ENCODE measurements at regions not wholly inside any gene's neighbourhood (a gene's known extent, or its start where the extent isn't known, plus 50 kb on each side); places are given as distances from the start of the nearest gene placed in this dataset.

DNA sequence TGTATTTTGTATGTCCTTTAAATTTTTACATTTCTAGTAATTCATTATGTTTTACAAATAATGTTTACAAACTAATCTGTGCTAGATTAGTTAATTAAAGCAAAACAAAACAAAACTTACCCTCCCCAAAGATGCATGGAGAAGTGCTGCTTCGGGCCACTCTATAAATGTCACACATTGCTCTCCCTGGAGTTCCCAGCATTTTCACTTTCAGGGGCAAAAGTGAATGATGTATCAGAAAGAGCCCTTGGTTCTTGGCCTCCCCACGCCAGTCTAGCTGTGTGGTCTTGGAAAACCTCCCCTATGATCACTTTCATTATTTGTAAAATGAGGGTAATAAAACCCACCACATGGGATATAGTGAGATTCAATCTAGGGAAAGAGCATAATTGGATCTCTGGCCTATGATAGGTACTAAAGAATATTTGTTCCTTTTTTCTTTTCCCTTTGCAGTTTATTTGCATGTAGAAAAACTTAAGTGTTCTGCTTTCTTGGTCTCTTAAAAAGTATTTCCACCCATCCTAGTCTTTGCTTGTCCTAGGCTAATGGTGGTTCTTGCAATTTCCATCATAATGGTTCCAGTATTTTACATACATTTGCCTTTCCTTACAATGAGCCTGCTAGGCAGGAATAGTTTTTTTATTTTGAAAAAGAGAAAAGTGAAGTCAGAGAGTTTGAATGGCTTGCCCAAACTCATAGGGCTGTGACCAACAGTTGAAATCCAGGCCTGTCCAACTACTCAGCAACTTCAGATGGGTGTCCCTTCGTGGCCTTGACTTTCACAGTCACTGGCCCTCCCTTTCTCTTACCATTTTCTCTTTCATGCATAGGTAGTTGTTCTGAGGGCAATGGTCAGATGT, 184.5 kb upstream of the KLF4 start:
- DNase-seq (ENCODE audit: low read depth in 4 of 4, low spot score in 2 of 4), result no peak

DNA sequence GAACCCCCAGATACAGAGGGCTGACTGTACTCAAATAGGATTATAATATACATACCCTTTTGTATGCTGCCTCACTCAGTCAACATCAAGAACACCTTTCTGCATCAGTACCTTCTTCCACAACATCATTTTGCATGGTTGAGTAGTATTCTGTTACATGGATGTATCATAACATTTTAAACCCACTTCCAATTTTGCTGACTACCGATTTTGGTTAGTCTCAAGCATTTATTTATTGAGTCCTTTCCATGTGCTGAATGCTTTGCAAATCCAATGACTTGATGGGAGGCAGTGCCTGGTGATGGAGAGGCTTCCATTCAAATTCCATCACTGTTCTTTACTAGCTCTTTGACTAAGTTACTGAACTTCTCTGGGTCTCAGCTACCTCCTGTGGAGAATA, 182.0 kb upstream of the KLF4 start:
- no peak for DNase-seq (ENCODE audit: low read depth in 4 of 4, low spot score in 2 of 4)

DNA sequence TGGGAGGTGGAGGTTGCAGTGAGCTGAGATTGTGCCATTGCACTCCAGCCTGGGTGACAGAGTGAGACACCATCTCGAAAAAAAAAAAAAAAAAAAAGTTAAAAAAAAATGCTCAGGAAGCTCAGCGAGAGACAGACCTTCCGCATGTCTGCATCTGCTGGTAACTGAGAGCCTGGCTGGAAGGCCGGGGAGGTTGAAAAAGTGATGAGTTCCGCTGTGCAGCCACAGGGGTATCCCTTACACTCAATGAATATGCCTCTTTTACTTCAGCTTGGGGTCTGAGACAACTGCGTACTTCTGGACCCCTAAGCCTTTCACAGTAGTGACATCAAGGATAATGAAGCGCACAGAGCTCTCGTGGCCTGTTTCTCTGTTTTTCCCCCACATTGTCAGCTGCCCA, 179.9 kb upstream of the KLF4 start:
- no peak for DNase-seq (ENCODE audit: low read depth in 4 of 4, low spot score in 2 of 4)

DNA sequence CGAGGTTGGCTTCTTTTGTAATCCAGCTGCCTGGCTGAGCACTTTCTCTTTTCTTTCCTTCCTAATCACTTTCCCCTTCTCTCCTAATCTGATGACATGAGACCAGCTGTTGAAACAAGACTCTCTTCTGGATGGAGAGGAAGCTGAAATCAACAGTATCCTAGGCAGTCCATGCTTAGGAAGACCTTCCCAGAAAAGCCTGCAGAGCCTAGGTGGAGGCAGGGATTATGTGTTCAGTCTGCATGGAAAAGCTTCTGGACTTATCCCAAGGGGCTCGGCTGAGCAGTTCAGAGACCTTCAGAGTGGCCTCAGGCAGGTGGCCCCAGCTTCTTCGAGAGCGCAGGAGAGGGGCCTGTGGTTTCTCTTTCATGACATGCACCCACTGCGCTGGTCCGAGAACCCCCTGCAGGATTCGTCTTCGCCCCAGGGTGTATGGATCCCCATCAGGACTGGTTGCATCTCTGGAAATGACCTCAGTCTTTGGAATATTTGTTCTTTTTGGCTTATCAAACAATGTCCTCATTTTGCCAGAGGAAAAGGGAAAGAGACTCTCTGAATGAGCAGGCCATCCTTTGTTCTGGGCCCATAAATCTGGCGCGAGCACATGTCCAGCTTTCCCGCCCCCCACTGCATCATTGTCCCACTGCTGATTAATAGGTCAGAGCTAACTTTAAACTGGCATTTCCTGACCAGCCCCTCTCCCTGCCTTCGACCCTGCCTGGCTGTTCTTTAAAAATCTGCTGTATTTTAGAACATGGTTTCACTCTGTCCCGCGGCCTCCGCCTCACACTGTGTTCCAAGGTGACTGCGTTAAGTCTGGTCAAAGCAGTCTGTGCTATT, 177.9 kb upstream of the KLF4 start:
- DNase-seq (ENCODE audit: low read depth in 4 of 4, low spot score in 2 of 4), result no peak

DNA sequence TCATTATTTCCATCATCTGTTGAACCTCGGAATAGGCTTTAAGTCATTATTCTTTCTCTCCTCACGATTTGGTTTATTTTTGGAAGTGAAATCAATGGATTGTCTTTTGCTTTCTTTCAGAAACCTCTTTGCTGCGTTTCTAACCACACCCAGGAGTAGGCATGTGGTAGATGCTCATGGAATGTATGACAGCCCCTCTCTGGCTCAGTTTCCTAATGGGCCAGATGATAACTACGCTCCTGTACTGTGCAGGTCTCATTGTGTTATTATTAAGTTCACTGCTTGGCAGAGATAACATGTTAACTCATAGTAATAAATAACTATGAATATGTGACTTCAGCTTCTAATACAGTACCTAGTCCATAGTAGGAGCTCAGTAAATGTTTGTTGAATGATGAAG, 175.5 kb upstream of the KLF4 start:
- no peak for DNase-seq (ENCODE audit: low read depth in 4 of 4, low spot score in 2 of 4)

DNA sequence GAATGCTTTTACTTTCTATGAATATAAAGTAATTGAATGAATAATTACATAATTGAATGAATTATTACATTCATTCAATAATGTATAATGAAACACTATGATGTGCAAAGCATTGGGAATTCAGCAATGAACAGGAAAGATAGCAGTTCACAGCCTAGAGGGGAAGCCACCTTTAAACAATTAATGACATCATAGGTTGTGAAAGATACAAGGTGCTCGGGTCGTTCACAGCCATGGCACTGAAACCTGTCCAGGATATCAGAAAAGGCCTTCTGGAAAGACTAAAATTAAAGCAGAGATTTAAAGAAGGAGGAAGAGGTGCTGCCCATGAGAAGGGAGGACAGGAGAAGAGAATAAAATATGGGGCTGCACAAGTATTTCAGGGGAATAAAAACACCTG, 171.4 kb upstream of the KLF4 start:
- DNase-seq (ENCODE audit: low read depth in 4 of 4, low spot score in 2 of 4), result no peak

DNA sequence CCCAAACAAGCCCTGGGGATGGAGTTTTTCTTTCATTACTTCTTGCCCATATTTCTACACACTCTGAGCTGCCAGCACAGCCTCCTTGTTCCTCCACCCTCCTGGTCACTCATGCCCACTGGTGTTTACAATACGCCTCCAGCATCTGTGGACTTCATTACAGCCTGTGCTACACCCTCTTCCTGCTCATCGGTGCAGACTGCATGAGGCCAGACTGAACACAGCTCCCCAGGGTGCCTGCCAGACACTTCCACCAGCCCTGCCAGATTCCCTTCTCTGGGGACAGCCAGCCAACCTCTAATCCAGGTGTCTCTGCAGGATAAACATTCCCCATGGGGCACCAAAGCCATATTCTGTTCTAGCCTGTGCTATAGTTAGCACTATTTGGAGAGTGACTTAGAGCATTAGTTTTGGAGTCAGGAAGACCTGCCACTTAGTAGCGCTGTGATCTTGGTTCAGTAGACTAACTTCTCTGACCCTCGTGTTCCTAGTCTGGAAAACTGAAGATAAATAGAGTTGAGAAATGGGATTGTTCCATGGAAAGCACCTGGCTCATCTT, 163.8 kb upstream of the KLF4 start:
- DNase-seq (ENCODE audit: low read depth in 4 of 4, low spot score in 2 of 4), result no peak

DNA sequence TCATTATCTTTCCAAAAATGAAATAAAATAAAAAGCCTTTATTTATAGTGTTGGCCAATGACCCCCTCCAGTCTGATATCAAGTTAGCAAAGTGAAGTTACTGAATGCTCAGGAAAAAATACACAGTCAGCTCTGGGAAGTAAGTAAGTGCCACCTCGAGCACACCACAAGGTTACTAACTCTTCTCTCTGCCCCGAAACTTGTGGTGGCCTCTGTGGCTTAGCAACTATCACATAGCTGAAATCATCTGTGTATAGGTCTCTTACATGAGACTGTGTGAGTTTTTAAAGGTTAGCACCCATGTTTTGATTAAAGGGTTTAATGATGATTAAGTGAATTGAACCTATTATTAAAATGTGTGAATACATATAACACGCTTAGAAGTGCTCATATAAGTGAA, 161.4 kb upstream of the KLF4 start:
- no peak for DNase-seq (ENCODE audit: low read depth in 4 of 4, low spot score in 2 of 4)

DNA sequence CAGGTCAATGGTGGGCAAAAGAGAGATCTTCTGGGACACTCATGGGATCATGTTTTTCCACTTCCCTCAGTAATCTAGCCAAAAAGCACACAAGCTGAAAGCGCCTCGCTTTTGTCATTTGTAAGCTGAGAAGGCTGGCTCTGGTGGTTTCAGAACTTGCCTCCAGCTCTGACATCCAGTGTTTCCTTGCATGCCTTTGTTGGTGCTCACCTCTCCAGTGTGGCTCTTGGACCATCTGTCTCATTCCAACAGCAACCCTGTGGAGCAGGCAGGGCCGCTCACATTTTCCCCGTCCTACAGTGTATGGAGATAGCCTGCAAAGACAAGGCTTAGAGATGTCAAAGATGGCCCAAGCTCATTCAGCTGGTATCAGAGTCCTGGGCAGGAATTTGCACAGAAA, 160.8 kb upstream of the KLF4 start:
- no peak for DNase-seq (ENCODE audit: low read depth in 4 of 4, low spot score in 2 of 4)

DNA sequence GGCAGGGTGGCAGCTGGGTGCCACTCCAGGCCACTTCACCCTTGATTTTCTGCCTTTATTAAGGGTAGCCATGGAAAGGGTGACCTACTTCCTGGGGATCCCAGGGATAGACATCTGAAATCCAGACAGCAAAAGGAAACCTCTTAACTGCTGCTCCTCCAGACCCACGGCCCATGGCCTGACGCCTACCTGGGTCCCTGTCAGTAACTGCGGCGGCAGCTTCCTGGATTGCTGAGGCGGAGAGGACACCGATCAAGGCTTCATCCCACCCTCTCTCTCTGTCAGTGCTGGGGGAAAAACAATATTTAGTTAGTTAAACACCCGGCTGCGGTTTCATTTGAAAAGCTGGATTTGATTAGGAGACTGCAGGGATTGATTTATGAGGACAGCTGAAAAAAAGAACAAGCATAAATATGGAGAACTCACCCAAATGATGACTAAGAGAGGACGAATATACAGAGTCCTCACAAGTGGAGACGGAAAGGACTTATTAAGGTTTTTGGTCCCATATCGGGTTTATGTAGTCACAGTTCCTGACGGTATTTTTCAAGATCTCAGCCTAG, 158.7 kb upstream of the KLF4 start:
- DNase-seq (ENCODE audit: low read depth in 4 of 4, low spot score in 2 of 4), result no peak

DNA sequence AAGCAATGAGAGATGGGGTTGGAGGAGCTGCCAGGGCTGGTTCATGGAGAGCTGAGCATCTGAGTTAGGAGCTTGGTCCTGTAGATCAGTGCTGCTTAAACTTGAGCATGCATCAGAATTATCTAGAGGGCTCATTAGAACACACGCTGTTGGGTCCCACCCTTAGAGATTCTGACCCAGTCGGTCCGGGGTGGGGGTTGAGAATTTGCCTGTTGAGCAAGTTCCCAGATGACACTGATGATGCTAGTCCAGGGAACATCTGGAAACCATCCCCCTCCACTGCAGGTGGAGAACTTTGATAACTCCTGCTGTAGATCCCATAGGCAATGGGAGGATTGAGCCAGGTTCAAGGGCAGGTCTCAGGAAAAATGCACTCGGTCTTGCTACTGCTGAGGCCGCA, 158.0 kb upstream of the KLF4 start:
- no peak for DNase-seq (ENCODE audit: low read depth in 4 of 4, low spot score in 2 of 4)

DNA sequence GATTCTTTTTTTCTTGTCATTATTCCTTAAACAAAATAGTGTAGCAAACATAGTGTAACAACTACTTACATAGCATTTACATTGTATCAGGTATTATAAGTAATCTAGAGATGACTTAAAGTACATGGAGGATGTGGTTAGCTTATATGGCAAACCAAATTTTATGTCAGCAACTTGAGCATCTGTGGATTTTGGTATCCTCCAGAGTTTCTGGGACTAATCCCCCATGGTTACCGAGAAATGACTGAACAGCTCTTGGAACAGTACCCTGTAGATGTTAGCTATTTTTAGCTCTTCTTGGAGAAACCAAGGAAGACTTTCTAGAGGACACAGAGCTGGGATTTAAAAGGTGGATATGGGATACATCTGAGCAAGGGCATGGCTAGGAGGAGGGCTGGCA, 157.6 kb upstream of the KLF4 start:
- DNase-seq (ENCODE audit: low read depth in 4 of 4, low spot score in 2 of 4), result no peak

DNA sequence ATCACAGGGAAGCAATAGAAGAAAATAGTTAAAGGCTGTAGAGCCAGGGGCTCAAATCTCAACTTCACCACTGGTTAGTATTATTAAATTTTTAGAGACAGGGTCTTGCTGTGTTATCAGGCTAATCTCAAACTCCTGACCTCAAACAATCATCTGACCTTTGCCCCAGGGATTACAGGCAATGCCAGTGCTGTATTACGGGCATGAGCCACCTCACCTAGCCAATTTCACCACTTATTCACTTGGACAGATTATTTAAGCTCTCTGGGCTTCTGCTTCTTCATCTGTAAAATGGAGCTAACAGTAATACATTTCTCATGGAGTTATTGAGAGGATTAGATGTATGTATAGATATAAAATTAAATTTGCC, 155.9 kb upstream of the KLF4 start:
- DNase-seq (ENCODE audit: low read depth in 4 of 4, low spot score in 2 of 4), result no peak

DNA sequence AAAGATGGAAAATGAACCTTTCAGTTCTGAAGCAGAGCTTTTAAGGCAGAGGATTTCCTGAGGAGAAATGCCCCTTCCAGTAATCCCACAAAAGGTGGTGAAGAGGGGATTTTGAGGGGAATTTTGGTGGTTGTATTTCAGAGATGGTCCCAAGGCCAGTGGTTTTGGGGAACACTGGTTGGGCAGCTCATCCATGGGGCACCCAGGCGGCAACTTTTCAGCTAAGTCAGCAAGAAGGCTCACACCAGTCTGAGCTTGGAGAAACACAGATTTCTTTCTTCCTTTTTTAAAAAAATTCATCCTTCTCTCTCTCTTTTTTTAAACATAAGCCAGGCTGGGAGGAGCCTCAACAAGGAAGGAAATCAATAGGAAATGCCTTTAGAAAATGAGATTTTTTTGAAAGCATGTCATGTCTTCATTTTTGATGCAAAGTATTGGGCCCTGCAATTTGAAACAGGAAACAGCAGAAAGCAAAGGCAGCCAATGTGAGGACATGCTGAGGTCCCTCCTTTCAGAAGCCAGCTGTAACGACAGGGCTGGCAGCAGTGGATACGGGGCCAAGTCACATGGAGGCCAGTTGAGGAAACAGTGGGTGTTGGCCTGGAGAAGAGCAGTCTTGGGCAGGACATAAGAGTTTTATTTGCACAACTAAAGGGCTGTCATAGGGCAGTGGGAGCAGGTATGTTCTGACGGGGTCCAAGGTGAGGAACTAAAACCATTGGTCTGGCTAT, 155.3 kb upstream of the KLF4 start:
- no peak for DNase-seq (ENCODE audit: low read depth in 4 of 4, low spot score in 2 of 4)

DNA sequence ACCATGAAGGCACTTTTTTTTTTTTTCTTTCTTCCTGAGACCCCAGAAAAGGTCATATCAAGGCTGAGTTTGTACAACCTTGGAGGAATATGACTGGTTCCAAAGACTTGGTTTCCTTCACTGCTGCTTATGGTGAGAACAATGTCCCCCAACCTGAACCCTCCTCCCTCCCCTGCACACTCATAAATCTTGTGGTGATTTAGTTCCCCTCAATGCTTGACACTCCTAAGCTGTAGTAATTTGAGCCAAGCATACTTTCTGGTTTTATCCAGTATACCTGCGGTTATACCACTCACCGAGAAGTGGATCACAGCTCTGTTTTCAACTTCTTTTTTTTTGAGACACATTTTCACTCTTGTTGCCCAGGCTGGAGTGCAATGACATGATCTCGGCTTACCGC, 149.9 kb upstream of the KLF4 start:
- DNase-seq (ENCODE audit: low read depth in 4 of 4, low spot score in 2 of 4), result no peak

DNA sequence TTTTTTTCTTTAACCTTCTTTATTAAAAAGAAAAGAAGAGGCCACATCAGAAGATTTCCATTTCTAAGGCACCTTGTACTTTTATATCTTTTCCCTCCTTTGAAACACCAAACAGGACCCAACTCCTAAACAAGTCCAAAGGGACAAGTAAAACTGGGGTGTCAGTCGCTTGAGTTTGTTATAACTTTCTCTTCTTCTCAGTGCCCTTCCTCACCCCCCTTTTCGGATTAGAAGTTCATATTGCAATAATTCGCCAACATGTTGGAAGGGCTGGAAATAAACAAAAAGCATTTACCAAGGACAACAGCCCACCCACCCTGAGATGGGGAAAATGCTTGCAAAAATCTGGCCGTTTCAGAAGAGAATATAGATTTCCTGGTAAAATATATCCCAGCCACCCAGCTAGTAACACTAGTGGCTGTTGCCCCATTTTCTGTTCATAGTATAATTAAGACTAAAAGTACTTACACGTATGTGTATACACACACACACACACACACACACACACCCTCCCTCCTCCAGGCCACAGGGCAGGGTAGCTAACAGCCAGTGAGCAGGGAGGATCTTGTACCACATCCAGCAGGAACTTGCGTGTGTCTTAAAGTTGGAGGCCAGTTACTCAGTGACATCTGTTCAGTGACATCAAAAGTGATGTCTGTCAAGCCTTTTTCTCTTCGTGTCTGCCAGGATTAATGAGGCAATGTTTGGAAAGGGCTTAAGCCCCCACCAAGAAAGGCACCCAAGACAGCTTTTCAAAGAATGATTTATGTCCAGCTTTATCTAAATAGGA, 149.1 kb upstream of the KLF4 start:
- no peak for DNase-seq (ENCODE audit: low read depth in 4 of 4, low spot score in 2 of 4)

DNA sequence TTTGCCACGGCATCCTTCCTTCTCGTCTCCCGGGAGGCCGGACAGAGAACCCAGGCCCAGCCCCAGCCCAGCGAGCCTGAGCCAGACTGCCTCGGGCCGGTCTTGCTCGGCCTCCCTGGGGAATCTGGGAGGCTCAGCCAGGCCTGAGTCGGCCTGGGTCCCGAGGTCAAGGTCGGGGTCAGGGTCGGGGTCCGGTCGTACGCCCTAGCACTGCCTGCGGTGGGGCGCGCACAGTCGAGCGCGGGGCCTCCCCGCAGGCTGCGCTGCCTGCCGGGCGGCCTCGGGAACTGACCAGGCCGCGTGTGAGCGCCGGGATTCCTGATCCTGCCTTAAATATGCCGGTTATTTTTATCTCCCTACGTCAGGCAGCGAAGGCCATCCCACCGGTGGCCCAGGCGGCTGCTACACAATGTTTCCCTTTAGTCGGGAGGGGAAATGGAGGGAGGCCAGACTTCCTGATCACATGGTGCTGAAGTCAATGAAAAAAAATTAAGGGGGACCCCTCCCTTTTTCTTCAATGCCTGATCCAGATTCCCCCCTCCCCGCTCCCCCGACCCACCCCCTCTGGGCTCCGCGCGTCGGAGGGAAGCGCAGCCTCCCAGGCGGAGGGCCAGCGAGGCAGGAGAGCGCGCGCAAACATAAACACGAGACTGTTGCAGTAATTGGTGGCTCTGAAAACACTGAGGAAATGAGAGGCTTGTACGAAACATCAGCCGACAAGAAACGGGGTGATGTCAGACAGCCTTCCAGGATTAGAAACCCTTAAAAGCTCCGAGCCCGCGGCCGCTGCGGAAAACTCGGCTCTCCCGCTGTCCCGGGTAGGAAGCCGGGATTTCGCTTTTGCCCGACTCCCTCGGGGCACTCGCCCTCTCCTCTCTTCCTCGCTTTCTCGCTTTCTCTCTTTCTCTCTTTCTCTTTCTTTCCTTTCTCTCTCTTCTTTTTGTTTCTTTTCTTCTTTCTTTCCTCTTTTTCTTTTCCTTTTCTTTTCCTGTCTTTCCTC, 148.2 kb upstream of the KLF4 start:
- DNase-seq (ENCODE audit: low read depth in 4 of 4, low spot score in 2 of 4), result peak in 3 of 4 donors; percentile 68 to 85 (median 76)

DNA sequence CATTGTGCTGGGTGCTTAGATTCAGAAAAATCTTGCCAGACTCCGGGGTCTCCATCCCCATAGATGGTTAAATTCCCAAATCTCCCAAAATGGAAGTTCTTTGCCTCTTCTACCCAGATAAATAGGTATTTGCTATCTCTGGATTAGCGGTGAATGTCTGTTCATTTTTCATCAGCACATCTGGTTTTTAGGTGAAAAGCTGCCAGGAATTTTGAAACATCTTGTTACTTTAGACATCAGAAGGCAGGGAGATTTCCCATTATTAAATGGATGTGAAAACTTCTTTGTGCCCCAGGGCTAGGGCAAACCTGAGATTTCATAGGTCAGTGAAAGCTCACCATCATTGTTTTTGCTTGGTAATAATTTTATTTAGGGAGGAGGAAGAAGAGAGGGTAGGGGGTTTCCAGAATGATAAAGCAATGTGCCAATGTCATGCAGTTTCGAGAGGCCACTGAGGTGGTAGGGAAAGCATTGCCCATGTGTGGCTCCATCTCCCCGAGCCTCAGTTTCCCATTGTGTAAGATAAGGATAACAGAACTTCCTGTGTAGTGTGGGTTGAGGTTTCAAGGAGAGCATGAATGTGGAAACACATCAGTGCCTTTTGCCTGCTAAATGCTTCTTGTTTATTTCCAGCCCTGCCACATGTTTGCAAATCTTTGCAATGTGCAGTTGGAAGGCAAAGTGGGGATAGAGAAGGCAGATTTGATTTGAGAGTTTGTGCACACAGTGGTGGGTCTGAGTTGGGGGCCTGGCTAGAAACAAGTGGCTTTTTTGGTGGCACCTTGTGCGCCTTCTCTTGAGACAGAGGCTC, 147.2 kb upstream of the KLF4 start:
- DNase-seq (ENCODE audit: low read depth in 4 of 4, low spot score in 2 of 4), result no peak

All from left renal cortex interstitium (tissue), 4 donors.